ENCODE measurements at regions not wholly inside any gene's neighbourhood (a gene's known extent, or its start where the extent isn't known, plus 50 kb on each side); places are given as distances from the start of the nearest gene placed in this dataset.

- no peak for DNase-seq (ENCODE audit: low read depth)
- H3K4me3 ChIP-seq (ENCODE audit: low read depth, low read length) = no peak overlapping the region
- no peak for TF ChIP-seq CTCF (IDR thresholded peaks at IDR 0.05; ENCODE audit: control insufficient read depth, extremely low read depth, insufficient read depth)
Observed at GRCh38 chr5:125276096-125276495, 529.7 kb upstream of the ZNF608 start.

GRCh38 chr5:125277494-125278154, 531.2 kb upstream of the ZNF608 start:
- H3K4me3 ChIP-seq (ENCODE audit: low read depth, low read length) = no peak overlapping the region
- no peak for DNase-seq (ENCODE audit: low read depth)
- TF ChIP-seq CTCF (IDR thresholded peaks at IDR 0.05; ENCODE audit: control insufficient read depth, extremely low read depth, insufficient read depth) = no peak

- no peak for TF ChIP-seq CTCF (IDR thresholded peaks at IDR 0.05; ENCODE audit: control insufficient read depth, extremely low read depth, insufficient read depth)
- no peak for DNase-seq (ENCODE audit: low read depth)
- no peak overlapping the region for H3K4me3 ChIP-seq (ENCODE audit: low read depth, low read length)
Observed at GRCh38 chr5:125278711-125279110, 532.3 kb upstream of the ZNF608 start.

GRCh38 chr5:125281667-125282066, 535.2 kb upstream of the ZNF608 start:
- H3K4me3 ChIP-seq (ENCODE audit: low read depth, low read length) = no peak overlapping the region
- no peak for TF ChIP-seq CTCF (IDR thresholded peaks at IDR 0.05; ENCODE audit: control insufficient read depth, extremely low read depth, insufficient read depth)
- no peak for DNase-seq (ENCODE audit: low read depth)

GRCh38 chr5:125283372-125283771, 536.9 kb upstream of the ZNF608 start:
- no peak for DNase-seq (ENCODE audit: low read depth)
- TF ChIP-seq CTCF (IDR thresholded peaks at IDR 0.05; ENCODE audit: control insufficient read depth, extremely low read depth, insufficient read depth) = no peak
- H3K4me3 ChIP-seq (ENCODE audit: low read depth, low read length) = no peak overlapping the region

- DNase-seq (ENCODE audit: low read depth) = no peak
- TF ChIP-seq CTCF (IDR thresholded peaks at IDR 0.05; ENCODE audit: control insufficient read depth, extremely low read depth, insufficient read depth) = no peak
- no peak overlapping the region for H3K4me3 ChIP-seq (ENCODE audit: low read depth, low read length)
Observed at GRCh38 chr5:125286271-125286670, 539.8 kb upstream of the ZNF608 start.

- no peak for DNase-seq (ENCODE audit: low read depth)
- H3K4me3 ChIP-seq (ENCODE audit: low read depth, low read length) = no peak overlapping the region
- TF ChIP-seq CTCF (IDR thresholded peaks at IDR 0.05; ENCODE audit: control insufficient read depth, extremely low read depth, insufficient read depth) = no peak
Observed at GRCh38 chr5:125289606-125290005, 543.2 kb upstream of the ZNF608 start.

Measured in LNCaP clone FGC (cell line).